KOPT-K1 (cell line): ENCODE measurements at regions not wholly inside any gene's neighbourhood (a gene's known extent, or its start where the extent isn't known, plus 50 kb on each side); places are given as distances from the start of the nearest gene placed in this dataset.
"Not testable (repeated sequence)": the region's sequence is repeated elsewhere in the genome, so short reads cannot be mapped to it uniquely, and the experiment has no call there.

Experiments used
- H3K27ac ChIP-seq: fragments of 200-600 bp; sonication (generic); 2 replicates; pipeline ENCODE4 v1.5.1; 2016; ENCODE audit warnings: antibody characterized with exemption, mild to moderate bottlenecking, low read depth, low read length; ENCODE audit not compliant: poor library complexity, severe bottlenecking
- H3K36me3 ChIP-seq: fragments of 200-600 bp; sonication (generic); 2 replicates; pipeline ENCODE4 v1.5.1; 2017; ENCODE audit warnings: antibody characterized with exemption, mild to moderate bottlenecking, low read length, moderate library complexity; ENCODE audit not compliant: insufficient read depth
- H3K9me3 ChIP-seq: fragments of 200-600 bp; sonication (generic); 2 replicates; pipeline ENCODE4 v1.5.1; 2017; ENCODE audit warnings: antibody characterized with exemption, low read length, mild to moderate bottlenecking; ENCODE audit not compliant: insufficient read depth, poor library complexity, severe bottlenecking

DNA sequence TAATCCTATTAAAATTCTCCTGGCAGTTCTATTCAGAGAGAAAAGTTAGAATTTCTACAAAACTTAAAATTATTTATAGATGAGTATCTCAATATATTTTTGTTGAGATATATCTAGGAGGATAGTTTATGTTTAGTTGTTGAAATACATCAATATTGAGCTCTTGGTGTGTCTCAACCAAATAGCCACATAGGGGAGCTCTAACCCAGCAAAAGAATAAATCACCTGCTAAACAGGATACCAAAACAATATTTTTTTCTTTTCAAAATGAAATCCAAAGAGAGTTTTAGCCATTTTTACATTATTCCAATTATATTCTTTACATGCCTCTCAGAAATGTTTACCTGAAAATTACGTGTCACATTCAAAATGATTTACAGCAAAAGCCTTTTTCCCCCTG lies 954.7 kb downstream of the SLITRK6 start:
- H3K27ac ChIP-seq = no peak overlapping the region
- H3K9me3 ChIP-seq = no peaks in the 10 kb centered on the region
- H3K36me3 ChIP-seq = no peaks in the 10 kb centered on the region

DNA sequence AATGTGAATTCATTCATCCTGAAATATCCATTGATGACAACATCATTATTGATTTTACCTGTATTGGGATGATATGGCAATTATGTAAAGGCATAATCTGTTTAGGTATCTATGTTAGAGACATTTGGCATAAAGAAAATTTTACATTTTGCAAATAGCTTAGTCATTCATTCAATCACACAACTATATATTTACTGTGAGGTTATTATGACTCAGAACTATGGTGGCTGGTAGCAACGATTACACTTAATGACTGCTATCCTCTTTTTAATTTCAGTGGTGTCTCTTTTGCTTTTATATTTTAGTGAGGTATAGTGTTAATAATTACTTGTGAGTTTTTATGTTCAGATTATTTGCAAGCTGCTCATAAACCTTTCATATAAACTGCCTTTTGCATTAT lies 955.9 kb downstream of the SLITRK6 start:
- Histone ChIP-seq H3K9me3 (no peaks in the 10 kb centered on the region), H3K36me3 (no peaks in the 10 kb centered on the region), H3K27ac (no peak overlapping the region)

DNA sequence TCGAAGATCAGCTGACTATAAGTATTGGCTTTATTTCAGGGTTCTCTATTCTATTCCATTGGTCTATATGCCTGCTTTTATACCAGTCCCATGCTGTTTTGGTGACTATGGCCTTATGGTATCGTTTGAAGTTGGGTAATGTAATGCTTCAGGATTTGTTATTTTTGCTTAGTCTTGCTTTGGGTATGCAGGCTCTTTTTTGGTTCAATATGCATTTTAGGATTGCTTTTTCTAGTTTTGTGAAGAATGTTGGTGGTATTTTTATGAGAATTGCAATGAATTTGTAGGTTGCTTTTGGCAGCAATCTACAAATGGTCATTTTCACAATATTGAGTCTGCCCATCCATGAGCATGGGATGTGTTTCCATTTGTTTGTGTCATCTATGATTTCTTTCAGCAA lies 951.9 kb upstream of the SLITRK1 start:
- Histone ChIP-seq H3K27ac (no peak overlapping the region), H3K36me3 (no peaks in the 10 kb centered on the region)

DNA sequence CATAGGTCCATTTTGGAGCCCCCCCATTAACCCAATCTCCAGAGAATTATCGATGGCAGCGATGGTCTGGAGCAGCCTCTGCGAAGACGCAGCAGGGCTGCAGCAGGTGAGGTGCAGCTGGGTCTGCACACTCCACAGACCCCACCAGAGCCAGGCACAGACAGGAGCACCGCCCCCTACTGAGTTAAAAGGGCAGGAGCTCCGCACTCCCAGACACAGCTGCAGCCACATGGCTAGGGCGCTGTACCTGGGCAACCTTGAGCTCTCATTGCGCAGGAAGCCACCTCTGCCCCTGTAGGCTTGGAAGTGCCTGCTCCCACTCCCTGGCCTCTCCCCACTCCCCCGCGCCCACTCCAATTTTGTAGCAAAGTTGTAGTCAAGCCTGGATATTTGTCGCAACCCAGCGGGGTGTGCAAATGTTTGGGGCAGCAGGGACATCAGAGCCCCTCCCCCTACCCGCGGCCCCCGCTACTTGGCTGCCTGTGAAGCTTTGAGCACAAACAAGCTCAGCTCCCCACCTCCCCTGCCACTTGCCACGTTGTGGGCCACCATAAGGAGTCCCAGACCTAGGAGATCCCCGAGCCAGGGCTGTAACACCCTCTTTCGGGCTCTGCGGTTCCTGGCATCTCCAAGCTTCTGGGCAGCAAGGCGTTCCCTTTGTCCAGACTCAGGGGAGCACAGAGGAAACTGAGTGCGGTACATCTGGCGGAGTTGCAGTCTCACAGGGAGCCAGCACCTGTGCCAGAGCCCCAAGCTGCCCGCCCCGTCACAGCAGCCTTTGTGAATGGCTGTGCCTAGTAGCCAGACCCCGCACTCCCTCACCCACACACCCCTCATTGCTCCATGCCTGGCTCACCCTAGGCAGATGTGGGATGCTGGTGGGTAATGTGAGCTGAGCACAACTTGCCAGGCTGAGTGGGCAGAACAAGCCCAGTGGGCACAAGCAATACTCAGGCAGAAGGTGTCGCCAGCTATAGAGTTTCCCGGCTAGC lies 949.7 kb upstream of the SLITRK1 start:
- Histone ChIP-seq H3K9me3 (no peaks in the 10 kb centered on the region), H3K27ac (no peak overlapping the region)

More for the DNA sequence above, 951.9 kb upstream of the SLITRK1 start:
- no peaks in the 10 kb centered on the region for H3K9me3 ChIP-seq

DNA sequence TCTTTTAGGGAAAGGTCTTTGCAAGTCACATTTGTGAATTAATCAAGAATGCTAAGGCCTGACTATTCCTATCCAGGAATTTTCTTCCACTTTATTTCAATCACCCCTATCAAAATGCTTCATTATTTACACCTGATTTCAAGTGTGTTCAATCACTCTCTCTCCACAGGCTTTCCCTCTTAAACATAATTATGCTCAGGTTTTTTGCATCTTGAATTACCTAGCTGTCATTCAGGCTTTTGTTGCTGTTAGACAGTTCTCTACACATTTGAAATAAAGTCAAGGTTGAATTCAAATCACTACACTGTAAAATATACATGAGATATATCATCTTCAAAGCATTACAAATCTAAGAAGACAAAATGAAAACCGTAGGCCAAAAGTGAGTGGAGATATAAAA lies 941.3 kb upstream of the SLITRK1 start:
- H3K27ac ChIP-seq = no peak overlapping the region

More for the DNA sequence above, 949.7 kb upstream of the SLITRK1 start:
- no peaks in the 10 kb centered on the region for H3K36me3 ChIP-seq

GRCh38 chr13:84821261-84821660 lies 939.0 kb upstream of the SLITRK1 start:
- H3K9me3 ChIP-seq = no peaks in the 10 kb centered on the region
- H3K27ac ChIP-seq = no peak overlapping the region

More for the DNA sequence above, 941.3 kb upstream of the SLITRK1 start:
- Histone ChIP-seq H3K9me3 (no peaks in the 10 kb centered on the region), H3K36me3 (no peaks in the 10 kb centered on the region)

GRCh38 chr13:84816567-84817105 lies 934.4 kb upstream of the SLITRK1 start:
- no peak overlapping the region for H3K27ac ChIP-seq
- no peaks in the 10 kb centered on the region for H3K9me3 ChIP-seq
- no peaks in the 10 kb centered on the region for H3K36me3 ChIP-seq

More at GRCh38 chr13:84821261-84821660, 939.0 kb upstream of the SLITRK1 start:
- H3K36me3 ChIP-seq = no peaks in the 10 kb centered on the region

- no peaks in the 10 kb centered on the region for H3K36me3 ChIP-seq
- no peaks in the 10 kb centered on the region for H3K9me3 ChIP-seq
- no peak overlapping the region for H3K27ac ChIP-seq
Measured at GRCh38 chr13:84812789-84813188, 930.5 kb upstream of the SLITRK1 start.

DNA sequence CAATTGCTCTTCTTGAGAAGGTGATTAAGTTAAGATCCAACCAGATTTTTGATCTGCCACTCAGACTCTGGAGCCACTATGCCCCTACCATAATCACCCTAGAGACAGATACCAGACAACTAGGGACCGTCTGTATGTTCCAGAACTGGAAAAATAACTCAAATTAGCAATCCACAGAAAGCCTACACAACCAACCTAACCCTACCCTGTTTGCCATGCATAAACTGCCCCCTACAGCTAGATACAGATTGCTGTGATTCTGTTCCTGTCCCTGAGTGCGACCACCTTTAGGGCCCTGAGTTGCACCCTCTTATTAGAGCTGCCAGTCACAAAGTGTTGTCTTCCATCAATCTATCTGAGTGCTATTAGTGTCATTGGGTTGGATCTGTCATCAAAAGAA lies 929.8 kb upstream of the SLITRK1 start:
- H3K36me3 ChIP-seq = no peaks in the 10 kb centered on the region
- no peaks in the 10 kb centered on the region for H3K9me3 ChIP-seq
- no peak overlapping the region for H3K27ac ChIP-seq

- H3K27ac ChIP-seq = no peak overlapping the region
- no peaks in the 10 kb centered on the region for H3K36me3 ChIP-seq
- H3K9me3 ChIP-seq = no peaks in the 10 kb centered on the region
Measured at GRCh38 chr13:84810781-84811180, 928.5 kb upstream of the SLITRK1 start.

DNA sequence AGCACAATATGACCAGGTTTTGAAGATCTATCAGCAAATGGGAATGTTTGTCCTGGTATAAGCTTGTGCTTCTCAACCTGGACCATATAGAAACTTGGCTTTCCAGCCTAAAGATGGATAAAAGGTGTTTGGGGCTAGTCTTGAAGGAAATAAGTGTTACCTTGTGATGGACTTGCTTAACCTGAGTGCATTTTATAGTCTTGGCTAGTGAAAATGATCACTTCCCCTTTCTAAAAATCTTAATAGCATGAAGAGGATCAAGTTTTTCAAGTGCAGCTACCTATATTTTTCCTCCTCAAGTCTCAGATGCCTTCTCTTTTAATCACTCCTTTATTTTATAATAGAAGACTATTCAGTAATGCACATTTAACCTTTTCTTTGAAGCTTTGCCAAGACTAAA lies 919.8 kb upstream of the SLITRK1 start:
- Histone ChIP-seq H3K27ac (no peak overlapping the region), H3K36me3 (no peaks in the 10 kb centered on the region), H3K9me3 (no peaks in the 10 kb centered on the region)

DNA sequence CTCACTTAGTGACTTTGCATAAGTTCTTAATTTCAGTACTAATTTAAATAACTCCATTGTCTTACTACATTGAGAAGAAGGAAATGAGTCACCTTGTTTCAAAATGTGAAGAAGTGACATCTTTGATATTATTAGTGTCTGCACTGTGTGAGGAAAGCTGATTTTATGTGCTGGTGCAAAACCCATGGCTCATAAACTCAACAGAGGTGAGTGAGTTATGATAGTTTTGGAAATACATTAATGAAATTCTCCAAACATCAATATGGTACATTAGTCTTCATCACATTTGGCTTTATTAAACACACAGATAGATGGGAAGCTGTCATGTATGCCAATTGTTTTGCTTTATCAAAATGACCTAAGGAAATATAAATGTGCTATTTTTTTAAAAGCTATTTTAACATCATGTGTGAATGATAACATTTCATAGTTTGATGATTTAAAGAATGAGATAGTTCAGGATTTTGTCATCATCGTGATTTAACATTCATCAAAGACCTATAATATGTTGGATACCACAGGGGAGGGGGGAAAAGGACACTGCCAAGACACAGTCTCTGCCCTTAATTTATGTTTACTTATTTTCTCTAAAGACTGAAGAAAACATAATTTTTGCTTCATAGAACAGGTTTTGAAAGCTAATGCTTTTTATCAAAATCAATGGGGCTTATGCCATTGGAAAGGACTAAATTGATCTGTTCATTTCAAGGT lies 902.3 kb upstream of the SLITRK1 start:
- no peaks in the 10 kb centered on the region for H3K36me3 ChIP-seq
- H3K27ac ChIP-seq = no peak overlapping the region
- no peaks in the 10 kb centered on the region for H3K9me3 ChIP-seq

DNA sequence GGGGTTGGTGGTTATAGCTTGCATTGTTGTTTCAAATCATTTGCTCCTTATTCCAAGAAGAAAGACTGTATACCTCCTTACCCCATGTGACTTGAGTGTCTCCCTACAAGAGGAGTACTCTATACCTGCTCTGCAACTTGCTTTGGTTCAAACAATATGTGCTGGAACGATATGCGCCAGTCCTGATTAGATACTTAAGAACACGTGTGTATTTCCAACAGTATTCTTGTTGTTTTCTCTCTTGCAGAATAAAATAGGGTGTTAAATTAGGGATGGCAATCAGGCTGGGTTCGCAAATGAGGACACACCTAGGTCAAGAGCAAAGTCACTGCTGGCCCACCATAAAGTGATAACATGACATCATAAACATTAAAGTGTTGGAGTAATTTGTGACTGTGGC lies 895.0 kb upstream of the SLITRK1 start:
- Histone ChIP-seq H3K27ac (no peak overlapping the region), H3K36me3 (no peaks in the 10 kb centered on the region), H3K9me3 (no peaks in the 10 kb centered on the region)

DNA sequence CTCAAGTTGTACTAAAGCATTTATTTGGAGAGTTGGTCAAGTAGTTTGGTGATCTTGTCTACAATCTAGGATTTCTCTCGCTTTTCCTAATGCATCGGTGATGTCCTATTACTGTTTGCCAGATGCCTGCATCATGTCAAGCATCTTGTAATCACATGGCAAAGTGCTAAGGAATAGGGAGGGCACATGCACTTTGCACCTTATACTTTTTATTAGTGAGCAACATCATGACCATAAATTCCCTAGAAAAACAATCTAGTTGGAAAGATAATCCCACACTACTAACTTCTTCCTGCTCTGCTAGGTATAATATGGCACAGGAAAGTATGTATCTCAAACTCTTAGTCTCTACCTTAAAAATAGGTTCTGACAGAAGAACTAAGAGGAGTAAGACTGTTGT lies 894.3 kb upstream of the SLITRK1 start:
- Histone ChIP-seq H3K36me3 (no peaks in the 10 kb centered on the region), H3K27ac (no peak overlapping the region), H3K9me3 (no peaks in the 10 kb centered on the region)

DNA sequence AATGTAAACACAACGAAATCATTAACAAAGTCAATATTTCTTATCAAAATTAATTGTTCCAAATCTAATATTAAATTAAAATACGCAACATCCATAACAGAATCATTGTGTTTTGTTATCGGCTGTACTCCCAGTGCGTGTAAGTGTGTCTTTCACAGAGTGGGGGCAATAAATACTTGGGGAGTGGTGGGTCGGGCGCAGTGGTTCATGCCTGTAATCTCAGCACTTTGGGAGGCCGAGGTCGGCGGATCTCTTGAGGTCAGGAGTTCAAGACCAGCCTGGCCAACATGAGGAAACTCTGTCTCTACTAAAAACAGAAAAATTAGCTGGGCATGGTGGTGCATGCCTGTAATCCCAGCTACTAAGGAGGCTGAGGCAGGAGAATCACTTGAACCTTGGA lies 893.6 kb upstream of the SLITRK1 start:
- not testable (repeated sequence) for H3K9me3 ChIP-seq, H3K36me3 ChIP-seq, H3K27ac ChIP-seq
